Gastrocnemius medialis (tissue), 4 donors: ENCODE measurements at regions not wholly inside any gene's neighbourhood (a gene's known extent, or its start where the extent isn't known, plus 50 kb on each side); places are given as distances from the start of the nearest gene placed in this dataset.

Experiments
- POLR2A ChIP-seq, 2 donors: fragments of 450-650 bp; IDR thresholded peaks; one replicate each; pipeline ENCODE4 v1.6.1; 2017; ENCODE audit warnings: antibody characterized with exemption in 2 of 2, mild to moderate bottlenecking in 2 of 2, moderate library complexity in 2 of 2
- TF ChIP-seq, protein P1 (sequence below), 5 experiments: fragments of 450-650 bp in 3 of 5; fragments of 200-600 bp in 2 of 5; sonication (generic) in 2 of 5; IDR thresholded peaks in 4 of 5; conservative IDR thresholded peaks in 1 of 5; 1 replicate in 4 of 5; 2 replicates in 1 of 5; pipeline ENCODE4 v1.5.1; 2016 to 2019; ENCODE audit warnings: antibody characterized with exemption in 5 of 5, mild to moderate bottlenecking in 3 of 5, moderate library complexity in 3 of 5

DNA sequence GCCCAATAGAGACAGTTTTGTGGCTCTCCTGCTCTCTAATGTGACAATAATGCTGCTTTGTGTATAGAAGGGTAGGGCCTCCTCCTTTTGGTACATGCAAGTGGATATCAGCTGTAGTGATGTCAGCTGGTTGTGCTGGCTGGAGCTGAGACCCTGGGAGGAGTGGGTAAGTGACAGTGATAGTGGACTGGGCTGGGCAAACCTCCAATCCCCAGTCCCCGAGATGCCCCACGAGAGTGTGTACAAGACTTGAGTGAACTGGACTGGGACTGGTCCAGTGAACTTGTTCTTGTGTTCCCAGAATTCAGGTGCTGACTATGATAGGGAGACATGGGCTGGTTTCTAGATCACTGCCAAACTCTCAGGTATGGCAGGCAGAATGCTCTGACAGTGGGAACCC, 583.6 kb upstream of the PCDH10 start:
- TF ChIP-seq, protein P1, sequence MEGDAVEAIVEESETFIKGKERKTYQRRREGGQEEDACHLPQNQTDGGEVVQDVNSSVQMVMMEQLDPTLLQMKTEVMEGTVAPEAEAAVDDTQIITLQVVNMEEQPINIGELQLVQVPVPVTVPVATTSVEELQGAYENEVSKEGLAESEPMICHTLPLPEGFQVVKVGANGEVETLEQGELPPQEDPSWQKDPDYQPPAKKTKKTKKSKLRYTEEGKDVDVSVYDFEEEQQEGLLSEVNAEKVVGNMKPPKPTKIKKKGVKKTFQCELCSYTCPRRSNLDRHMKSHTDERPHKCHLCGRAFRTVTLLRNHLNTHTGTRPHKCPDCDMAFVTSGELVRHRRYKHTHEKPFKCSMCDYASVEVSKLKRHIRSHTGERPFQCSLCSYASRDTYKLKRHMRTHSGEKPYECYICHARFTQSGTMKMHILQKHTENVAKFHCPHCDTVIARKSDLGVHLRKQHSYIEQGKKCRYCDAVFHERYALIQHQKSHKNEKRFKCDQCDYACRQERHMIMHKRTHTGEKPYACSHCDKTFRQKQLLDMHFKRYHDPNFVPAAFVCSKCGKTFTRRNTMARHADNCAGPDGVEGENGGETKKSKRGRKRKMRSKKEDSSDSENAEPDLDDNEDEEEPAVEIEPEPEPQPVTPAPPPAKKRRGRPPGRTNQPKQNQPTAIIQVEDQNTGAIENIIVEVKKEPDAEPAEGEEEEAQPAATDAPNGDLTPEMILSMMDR (IDR thresholded peaks at IDR 0.05 in 4 of 5, conservative IDR thresholded peaks at IDR 0.05 in 1 of 5), result no peak
- TF ChIP-seq POLR2A (IDR thresholded peaks at IDR 0.05), result no peak
